Natural killer cell treated with Interleukin-12 subunit alpha and Interleukin-12 subunit beta and Interleukin-15 and Interleukin-18, amount 100 ng/mL, for 72 hours (primary cell): ENCODE measurements at regions not wholly inside any gene's neighbourhood (a gene's known extent, or its start where the extent isn't known, plus 50 kb on each side); places are given as distances from the start of the nearest gene placed in this dataset.
"Not testable (repeated sequence)": the region's sequence is repeated elsewhere in the genome, so short reads cannot be mapped to it uniquely, and the experiment has no call there.

Experiments used
- ATAC-seq, 2 donors: fragments of 150-1000 bp; cut with Tn5 transposase in 1 of 2; sonication (Bioruptor Pico), chemical (Tn5 transposase) in 1 of 2; 2 replicates each; pipeline ENCODE4 v1.10.0; 2021
- DNase-seq: peaks from one replicate; pipeline ENCODE4 v3.0.0; 2022; ENCODE audit warnings: low spot score
- H3K27ac Mint-ChIP-seq, 2 donors: 1 replicate in 1 of 2; 2 replicates in 1 of 2; pipeline ENCODE4 v1.8.0; 2022; ENCODE audit warnings: mixed read lengths in 2 of 2, mild to moderate bottlenecking in 1 of 2, moderate library complexity in 1 of 2
- H3K27me3 Mint-ChIP-seq, 2 donors: 1 replicate in 1 of 2; 2 replicates in 1 of 2; pipeline ENCODE4 v1.8.0; 2022; ENCODE audit warnings: mixed read lengths in 2 of 2
- H3K36me3 Mint-ChIP-seq: one replicate; pipeline ENCODE4 v1.8.0; 2022; ENCODE audit warnings: mixed read lengths
- H3K4me1 Mint-ChIP-seq, 2 donors: 1 replicate in 1 of 2; 2 replicates in 1 of 2; pipeline ENCODE4 v1.8.0; 2022; ENCODE audit warnings: low read depth in 2 of 2, mixed read lengths in 2 of 2, mild to moderate bottlenecking in 1 of 2
- H3K4me3 Mint-ChIP-seq: one replicate; pipeline ENCODE4 v1.8.0; 2022; ENCODE audit warnings: mixed read lengths
- H3K9me3 Mint-ChIP-seq: 2 replicates; pipeline ENCODE4 v1.8.0; 2022; ENCODE audit warnings: mixed read lengths

DNA sequence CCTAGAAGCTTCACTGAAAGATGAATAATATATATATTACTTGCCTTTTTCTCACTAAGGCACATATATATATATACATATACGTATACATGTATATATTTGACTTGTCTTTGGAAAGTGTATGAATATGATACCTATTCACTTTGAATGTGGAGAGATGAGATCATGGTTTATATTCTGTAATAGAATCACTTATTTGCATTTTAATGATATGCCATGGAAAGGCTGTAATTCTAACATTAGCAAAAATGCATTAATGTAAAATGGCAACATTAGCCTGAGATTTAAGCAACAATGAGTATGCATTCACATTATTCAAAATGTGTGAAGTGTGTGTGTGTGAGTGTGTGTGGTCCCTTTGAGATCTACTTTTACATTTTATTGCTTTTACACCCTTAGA is 54.5 kb upstream of the PRKD1 start:
- no peak for DNase-seq
- H3K27ac Mint-ChIP-seq: no peak overlapping the region
- H3K4me1 Mint-ChIP-seq: no peaks in the 10 kb centered on the region
- no peak for ATAC-seq
- peaks cover 11% of the 10 kb centered on the region for H3K9me3 Mint-ChIP-seq
- no peaks in the 10 kb centered on the region for H3K27me3 Mint-ChIP-seq
- no peaks in the 10 kb centered on the region for H3K36me3 Mint-ChIP-seq
- no peak overlapping the region for H3K4me3 Mint-ChIP-seq

- no peaks in the 10 kb centered on the region for H3K4me1 Mint-ChIP-seq
- no peak for ATAC-seq
Measured at GRCh38 chr14:29982993-29983392, 55.3 kb upstream of the PRKD1 start.

GRCh38 chr14:29990344-29990857 is 62.8 kb upstream of the PRKD1 start:
- H3K27me3 Mint-ChIP-seq, H3K27ac Mint-ChIP-seq, ATAC-seq, H3K4me3 Mint-ChIP-seq, H3K4me1 Mint-ChIP-seq, H3K36me3 Mint-ChIP-seq, DNase-seq, H3K9me3 Mint-ChIP-seq: not testable (repeated sequence)

More at GRCh38 chr14:29982993-29983392, 55.3 kb upstream of the PRKD1 start:
- H3K27ac Mint-ChIP-seq: no peak overlapping the region
- H3K36me3 Mint-ChIP-seq: no peaks in the 10 kb centered on the region
- no peaks in the 10 kb centered on the region for H3K27me3 Mint-ChIP-seq
- H3K4me3 Mint-ChIP-seq: no peak overlapping the region
- no peak for DNase-seq
- H3K9me3 Mint-ChIP-seq: peaks cover 10% of the 10 kb centered on the region

DNA sequence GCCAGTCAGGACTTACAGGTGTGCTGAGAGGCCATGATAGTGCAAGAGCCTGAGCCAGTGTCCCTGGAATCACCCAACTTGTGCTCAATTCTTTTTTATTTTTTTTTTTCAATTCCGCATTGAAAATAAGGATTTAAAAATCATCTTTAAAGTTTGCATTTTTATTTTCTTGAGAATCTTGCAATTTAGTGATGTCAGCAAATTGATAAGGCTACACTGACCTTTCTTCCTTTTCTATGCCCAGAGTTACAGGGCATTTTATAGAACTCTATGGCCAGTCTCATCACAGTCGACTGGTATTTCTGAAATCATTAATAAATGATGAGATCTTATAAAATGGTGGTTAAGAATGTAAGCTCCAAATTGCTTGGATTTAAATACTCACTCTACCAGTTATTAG is 63.3 kb upstream of the PRKD1 start:
- no peaks in the 10 kb centered on the region for H3K27me3 Mint-ChIP-seq
- DNase-seq (no peak), ATAC-seq (no peak)
- no peaks in the 10 kb centered on the region for H3K4me1 Mint-ChIP-seq
- peaks cover 3% of the 10 kb centered on the region for H3K9me3 Mint-ChIP-seq
- no peak overlapping the region for H3K27ac Mint-ChIP-seq
- no peaks in the 10 kb centered on the region for H3K36me3 Mint-ChIP-seq
- no peak overlapping the region for H3K4me3 Mint-ChIP-seq

DNA sequence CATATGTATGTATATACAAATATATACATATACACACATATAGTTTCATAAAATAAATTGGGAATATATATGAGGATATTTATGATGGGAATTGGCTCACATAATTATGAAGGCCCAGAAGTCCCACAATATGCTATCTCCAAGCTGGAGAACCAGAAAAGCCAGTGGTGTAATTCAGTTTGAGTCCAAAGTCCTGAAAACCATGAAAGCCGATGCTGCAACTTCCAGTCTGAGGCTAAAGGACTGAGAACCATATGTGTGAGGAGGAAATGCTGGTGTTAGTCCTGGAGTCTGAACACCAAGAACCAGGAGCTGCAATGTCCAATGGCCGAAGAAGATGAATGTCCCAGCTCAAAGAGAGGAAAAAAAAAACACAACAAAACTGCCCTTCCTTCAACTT is 65.5 kb upstream of the PRKD1 start:
- Mint-ChIP-seq H3K4me1 (no peaks in the 10 kb centered on the region), H3K27ac (no peak overlapping the region), H3K9me3 (peaks cover 3% of the 10 kb centered on the region)

GRCh38 chr14:29999013-29999539 is 71.4 kb upstream of the PRKD1 start:
- Mint-ChIP-seq H3K36me3 (no peaks in the 10 kb centered on the region), H3K4me1 (no peaks in the 10 kb centered on the region), H3K27ac (no peak overlapping the region), H3K9me3 (peaks cover 15% of the 10 kb centered on the region), H3K27me3 (no peaks in the 10 kb centered on the region), H3K4me3 (no peak overlapping the region)
- DNase-seq (no peak), ATAC-seq (no peak)

More for the DNA sequence above, 65.5 kb upstream of the PRKD1 start:
- Mint-ChIP-seq H3K4me3 (no peak overlapping the region), H3K27me3 (no peaks in the 10 kb centered on the region), H3K36me3 (no peaks in the 10 kb centered on the region)
- no peak for DNase-seq
- no peak for ATAC-seq

DNA sequence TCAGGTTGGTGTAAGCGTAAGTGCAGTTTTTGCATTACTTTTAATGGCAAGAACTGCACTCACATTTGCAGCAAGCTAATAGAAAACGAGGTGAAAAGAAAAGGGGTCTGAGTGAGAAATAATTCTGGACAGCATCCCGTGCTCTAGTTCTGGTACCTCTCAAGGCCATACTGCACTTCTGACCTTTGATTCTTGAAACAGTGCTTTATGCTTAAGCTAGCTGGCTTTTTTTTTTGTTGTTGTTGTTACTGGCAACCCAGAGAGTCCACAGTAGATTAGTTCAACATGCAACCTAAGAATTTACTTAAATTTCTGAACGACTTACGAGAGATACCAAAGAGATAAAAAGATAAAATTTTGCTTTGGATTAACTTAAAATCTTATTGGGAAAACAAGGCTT is 75.2 kb upstream of the PRKD1 start:
- H3K27ac Mint-ChIP-seq: no peak overlapping the region
- H3K4me3 Mint-ChIP-seq: no peak overlapping the region
- no peak for ATAC-seq
- H3K36me3 Mint-ChIP-seq: peaks cover 6% of the 10 kb centered on the region
- DNase-seq: no peak
- H3K4me1 Mint-ChIP-seq: no peaks in the 10 kb centered on the region
- H3K27me3 Mint-ChIP-seq: no peaks in the 10 kb centered on the region
- peaks cover 19% of the 10 kb centered on the region for H3K9me3 Mint-ChIP-seq

DNA sequence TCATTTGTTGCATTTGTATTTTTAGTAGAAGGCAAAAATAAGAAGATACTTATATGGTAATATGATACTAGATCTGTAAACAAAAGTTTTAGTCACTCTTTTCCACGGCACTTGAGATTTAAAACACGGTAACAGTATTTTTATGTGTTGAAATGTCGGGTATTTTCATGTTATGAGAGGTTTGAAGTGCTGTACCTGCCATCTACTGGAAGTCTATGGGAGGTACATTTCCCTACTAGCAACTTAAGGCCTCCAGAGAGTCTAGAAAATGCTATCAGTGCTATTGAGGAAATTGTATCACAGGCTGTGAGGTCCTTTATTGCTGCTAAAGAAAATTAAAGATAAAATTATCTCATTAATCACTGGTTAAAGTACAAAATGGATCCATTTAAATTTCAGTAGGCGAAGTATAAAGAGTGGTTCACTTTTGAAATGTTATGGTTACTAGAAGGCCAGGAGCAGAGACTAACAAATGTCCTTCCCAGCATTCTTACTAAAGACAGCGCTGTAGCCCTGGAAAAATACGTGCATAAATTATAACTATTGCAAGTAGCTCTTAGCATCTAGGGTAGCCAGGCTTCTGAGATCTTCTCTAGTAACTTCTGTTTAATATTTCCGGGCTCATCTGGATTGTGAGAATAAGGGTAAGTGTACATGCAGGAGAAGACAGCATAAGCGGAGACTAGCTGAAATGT is 77.6 kb upstream of the PRKD1 start:
- Mint-ChIP-seq H3K36me3 (peaks cover 6% of the 10 kb centered on the region), H3K4me3 (no peak overlapping the region), H3K27me3 (no peaks in the 10 kb centered on the region), H3K27ac (no peak overlapping the region), H3K9me3 (peaks cover 22% of the 10 kb centered on the region), H3K4me1 (no peaks in the 10 kb centered on the region)
- no peak for ATAC-seq
- DNase-seq: no peak

DNA sequence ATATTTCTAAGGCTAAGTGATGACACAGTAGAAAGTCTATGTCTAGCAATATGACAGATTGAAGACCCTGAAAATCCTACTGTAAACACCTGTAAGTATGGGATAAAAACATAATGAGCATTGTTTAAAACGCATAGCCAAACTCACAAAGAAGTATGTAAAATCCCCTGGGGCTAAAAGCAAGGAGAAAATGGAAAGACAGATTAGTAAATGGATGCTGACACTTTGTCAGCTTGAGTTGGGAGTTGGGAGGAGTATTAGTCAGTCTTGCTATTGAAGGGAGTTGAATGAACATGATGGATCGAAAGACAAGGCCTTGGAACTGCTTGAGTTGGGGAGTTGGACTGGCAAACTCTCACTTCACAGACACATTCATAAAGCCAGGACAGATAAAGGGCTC is 79.0 kb upstream of the PRKD1 start:
- DNase-seq (no peak), ATAC-seq (no peak)
- no peak overlapping the region for H3K4me3 Mint-ChIP-seq
- no peaks in the 10 kb centered on the region for H3K27me3 Mint-ChIP-seq
- H3K9me3 Mint-ChIP-seq: peaks cover 22% of the 10 kb centered on the region
- no peaks in the 10 kb centered on the region for H3K4me1 Mint-ChIP-seq
- H3K27ac Mint-ChIP-seq: no peak overlapping the region
- peaks cover 6% of the 10 kb centered on the region for H3K36me3 Mint-ChIP-seq

DNA sequence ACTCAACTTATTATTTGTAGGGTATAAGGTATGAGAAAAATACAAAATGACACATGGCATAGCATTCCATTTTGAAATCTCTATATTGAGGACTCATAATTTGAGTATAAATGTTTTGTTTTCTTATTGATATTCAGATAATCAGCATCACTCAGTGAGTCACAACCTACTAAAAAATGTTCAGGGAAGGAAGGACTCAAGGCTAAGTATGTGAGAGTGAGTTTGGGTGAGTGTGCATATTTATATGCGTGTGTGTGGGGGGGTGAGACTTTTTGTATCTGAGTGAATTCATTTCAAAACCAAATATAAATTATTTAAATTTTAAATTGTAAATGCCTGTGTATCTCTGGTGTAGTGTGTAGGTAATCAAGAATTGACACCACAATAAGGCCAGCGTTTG is 87.8 kb upstream of the PRKD1 start:
- no peaks in the 10 kb centered on the region for H3K27me3 Mint-ChIP-seq
- peaks cover 19% of the 10 kb centered on the region for H3K9me3 Mint-ChIP-seq
- no peak overlapping the region for H3K27ac Mint-ChIP-seq
- DNase-seq (no peak), ATAC-seq (no peak)
- H3K4me1 Mint-ChIP-seq: no peaks in the 10 kb centered on the region
- H3K4me3 Mint-ChIP-seq: no peak overlapping the region
- no peaks in the 10 kb centered on the region for H3K36me3 Mint-ChIP-seq

DNA sequence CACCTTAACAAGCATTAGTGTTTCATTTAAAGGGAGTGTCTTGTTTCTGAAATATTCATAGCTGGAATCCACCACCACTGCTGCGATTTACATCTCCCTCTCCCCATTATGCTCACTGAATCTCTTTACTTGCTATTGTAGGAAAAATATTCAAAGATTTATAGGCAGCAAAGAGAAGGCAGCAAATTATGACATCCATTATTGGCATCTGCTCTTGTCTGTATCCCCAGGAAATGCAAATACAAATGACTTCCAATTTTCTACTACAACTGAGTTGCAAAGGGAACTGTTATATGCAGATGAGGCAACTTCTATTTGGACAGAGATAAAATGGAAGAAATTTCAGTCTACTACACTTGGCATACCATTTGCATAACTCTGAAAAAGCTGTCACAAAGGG is 88.4 kb upstream of the PRKD1 start:
- no peak overlapping the region for H3K4me3 Mint-ChIP-seq
- H3K9me3 Mint-ChIP-seq: peaks cover 19% of the 10 kb centered on the region
- no peak overlapping the region for H3K27ac Mint-ChIP-seq
- ATAC-seq (no peak), DNase-seq (no peak)
- no peaks in the 10 kb centered on the region for H3K27me3 Mint-ChIP-seq
- no peaks in the 10 kb centered on the region for H3K4me1 Mint-ChIP-seq
- no peaks in the 10 kb centered on the region for H3K36me3 Mint-ChIP-seq

DNA sequence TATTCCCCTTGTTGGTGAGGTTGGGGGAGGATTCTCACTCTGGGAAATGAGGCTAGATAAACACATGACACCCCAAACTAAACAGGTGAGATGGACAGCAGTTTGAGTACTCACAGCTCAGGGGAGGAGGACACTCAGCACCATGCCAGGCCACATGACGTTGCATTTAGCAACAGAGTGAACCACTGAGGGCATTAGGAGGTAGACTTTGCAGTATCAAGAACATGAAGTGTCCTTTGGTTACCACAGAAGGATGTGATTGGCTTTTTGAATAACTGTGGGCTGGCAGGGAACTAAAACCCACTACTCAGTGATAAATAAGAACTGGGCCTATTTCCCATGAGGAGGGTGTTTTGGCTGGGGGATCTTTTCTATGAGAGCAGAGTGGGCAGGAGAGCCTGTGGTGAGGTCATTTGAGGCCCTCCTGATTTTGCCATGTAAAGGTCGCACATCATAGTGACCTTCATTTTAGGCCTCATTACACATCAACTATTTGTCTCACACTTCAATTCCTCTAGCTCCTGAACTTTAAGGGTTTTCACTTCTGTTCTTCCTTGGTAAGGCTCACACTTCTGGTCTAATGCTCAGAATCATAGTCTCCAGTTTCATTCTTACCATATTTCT is 89.8 kb upstream of the PRKD1 start:
- H3K27me3 Mint-ChIP-seq: no peaks in the 10 kb centered on the region
- no peak overlapping the region for H3K4me3 Mint-ChIP-seq
- no peak overlapping the region for H3K27ac Mint-ChIP-seq
- no peaks in the 10 kb centered on the region for H3K36me3 Mint-ChIP-seq
- DNase-seq (no peak), ATAC-seq (no peak)
- H3K9me3 Mint-ChIP-seq: peaks cover 19% of the 10 kb centered on the region
- H3K4me1 Mint-ChIP-seq: no peaks in the 10 kb centered on the region

GRCh38 chr14:30020271-30020670 is 92.6 kb upstream of the PRKD1 start:
- no peak for DNase-seq
- ATAC-seq: no peak
- no peaks in the 10 kb centered on the region for H3K36me3 Mint-ChIP-seq
- H3K4me1 Mint-ChIP-seq: no peaks in the 10 kb centered on the region
- no peak overlapping the region for H3K4me3 Mint-ChIP-seq
- H3K9me3 Mint-ChIP-seq: peaks cover 19% of the 10 kb centered on the region
- H3K27me3 Mint-ChIP-seq: no peaks in the 10 kb centered on the region
- no peak overlapping the region for H3K27ac Mint-ChIP-seq

DNA sequence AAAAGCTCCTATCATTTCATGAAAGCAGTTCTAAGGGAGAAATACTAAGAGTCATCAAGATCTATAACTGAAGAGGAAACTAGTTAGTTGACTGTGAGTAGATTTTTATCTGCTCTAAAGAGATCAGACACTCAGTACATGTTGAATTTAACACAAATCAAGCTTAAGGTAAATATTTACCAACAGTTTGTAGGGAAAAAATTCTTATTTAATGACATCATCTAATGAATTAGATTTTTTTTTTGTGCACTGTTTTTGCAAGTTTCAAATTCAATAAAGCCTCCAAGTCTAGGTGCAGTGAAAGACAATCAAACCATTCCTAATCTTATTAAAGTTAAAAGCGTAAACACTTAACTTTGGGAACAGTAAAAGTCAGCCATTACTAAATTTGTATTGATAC is 93.0 kb upstream of the PRKD1 start:
- Mint-ChIP-seq H3K36me3 (no peaks in the 10 kb centered on the region), H3K27ac (no peak overlapping the region), H3K9me3 (peaks cover 19% of the 10 kb centered on the region), H3K27me3 (no peaks in the 10 kb centered on the region), H3K4me1 (no peaks in the 10 kb centered on the region), H3K4me3 (no peak overlapping the region)
- DNase-seq (no peak), ATAC-seq (no peak)
